ENCODE measurements at regions not wholly inside any gene's neighbourhood (a gene's known extent, or its start where the extent isn't known, plus 50 kb on each side); places are given as distances from the start of the nearest gene placed in this dataset.

- H3K27ac ChIP-seq (ENCODE audit: insufficient read length, low read depth, low read length) = no peak overlapping the region
- WGBS (ENCODE audit: extremely low coverage, insufficient read length, low lambda C conversion rate) = no CpG with 5 or more reads among the region's 2 CpGs
- no peaks in the 10 kb centered on the region for H4K20me1 ChIP-seq (ENCODE audit: control insufficient read depth, insufficient read depth, insufficient read length)
- no peaks in the 10 kb centered on the region for H3K79me1 ChIP-seq (ENCODE audit: insufficient read depth, low read depth, low read length, poor library complexity, severe bottlenecking)
- no peak overlapping the region for H3K9ac ChIP-seq (ENCODE audit: extremely low read depth, insufficient read length, low read length)
- no peak overlapping the region for H3K4ac ChIP-seq (ENCODE audit: low read depth, low read length)
- H3K18ac ChIP-seq (ENCODE audit: insufficient read length, low read depth, low read length) = no peak overlapping the region
- no peaks in the 10 kb centered on the region; the same call in 1 of the 2 replicates for H3K4me1 ChIP-seq (ENCODE audit: insufficient read depth, low read length)
- Mint-ChIP-seq H3K4me3 (no peak overlapping the region; a peak in 1 of 5 replicates), H3K27me3 (ENCODE audit: low read depth) (no peaks in the 10 kb centered on the region), H3K9me3 (no peaks in the 10 kb centered on the region; a peak in 1 of 5 replicates), H3K27ac (no peak overlapping the region), H3K4me1 (peaks cover 15 to 19% of the 10 kb centered on the region in 2 experiments), H3K36me3 (ENCODE audit: insufficient read depth in 1 of 3, low read depth in 3 of 3) (no peaks in the 10 kb centered on the region)
- H3K9me3 ChIP-seq (ENCODE audit: control insufficient read depth, low read depth, low read length) = no peaks in the 10 kb centered on the region
- no peaks in the 10 kb centered on the region for H3K27me3 ChIP-seq (ENCODE audit: insufficient read depth, low read length)
- H3K23ac ChIP-seq (ENCODE audit: insufficient read length, low read depth, low read length) = no peak overlapping the region
- no peak overlapping the region for H2BK20ac ChIP-seq (ENCODE audit: low read depth, low read length, poor library complexity, severe bottlenecking)
- no peak overlapping the region for H2AK5ac ChIP-seq (ENCODE audit: insufficient read length, low read length)
- no peak overlapping the region for H3K56ac ChIP-seq (ENCODE audit: insufficient read length, low read depth, low read length)
- no peak overlapping the region for H2BK120ac ChIP-seq (ENCODE audit: low read depth, low read length, poor library complexity, severe bottlenecking)
- H2BK15ac ChIP-seq (ENCODE audit: low read depth, low read length) = no peak overlapping the region
- no peak overlapping the region; the same call in 1 of the 2 replicates for H3K14ac ChIP-seq (ENCODE audit: insufficient read depth, low read length)
- H3K23me2 ChIP-seq (ENCODE audit: insufficient read length, low read depth, low read length, poor library complexity, severe bottlenecking) = no peaks in the 10 kb centered on the region
- no peak for DNase-seq
- H3K4me2 ChIP-seq (ENCODE audit: insufficient read depth, insufficient read length, low read length) = peak overlapping the region; percentile 33
- no peak overlapping the region for H3T11ph ChIP-seq (ENCODE audit: low read length)
- H4K91ac ChIP-seq (ENCODE audit: insufficient read length, low read depth, low read length) = no peak overlapping the region
- no peak overlapping the region for H4K5ac ChIP-seq (ENCODE audit: insufficient read length, low read depth, low read length)
- no peak overlapping the region for H4K8ac ChIP-seq (replicated peaks; ENCODE audit: insufficient read length, low read depth, low read length)
- H2AFZ ChIP-seq (ENCODE audit: low read length) = no peak overlapping the region
- TF ChIP-seq, protein P1, sequence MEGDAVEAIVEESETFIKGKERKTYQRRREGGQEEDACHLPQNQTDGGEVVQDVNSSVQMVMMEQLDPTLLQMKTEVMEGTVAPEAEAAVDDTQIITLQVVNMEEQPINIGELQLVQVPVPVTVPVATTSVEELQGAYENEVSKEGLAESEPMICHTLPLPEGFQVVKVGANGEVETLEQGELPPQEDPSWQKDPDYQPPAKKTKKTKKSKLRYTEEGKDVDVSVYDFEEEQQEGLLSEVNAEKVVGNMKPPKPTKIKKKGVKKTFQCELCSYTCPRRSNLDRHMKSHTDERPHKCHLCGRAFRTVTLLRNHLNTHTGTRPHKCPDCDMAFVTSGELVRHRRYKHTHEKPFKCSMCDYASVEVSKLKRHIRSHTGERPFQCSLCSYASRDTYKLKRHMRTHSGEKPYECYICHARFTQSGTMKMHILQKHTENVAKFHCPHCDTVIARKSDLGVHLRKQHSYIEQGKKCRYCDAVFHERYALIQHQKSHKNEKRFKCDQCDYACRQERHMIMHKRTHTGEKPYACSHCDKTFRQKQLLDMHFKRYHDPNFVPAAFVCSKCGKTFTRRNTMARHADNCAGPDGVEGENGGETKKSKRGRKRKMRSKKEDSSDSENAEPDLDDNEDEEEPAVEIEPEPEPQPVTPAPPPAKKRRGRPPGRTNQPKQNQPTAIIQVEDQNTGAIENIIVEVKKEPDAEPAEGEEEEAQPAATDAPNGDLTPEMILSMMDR (conservative IDR thresholded peaks at IDR 0.05) = no peak
- H2BK5ac ChIP-seq (ENCODE audit: insufficient read length, low read length) = no peak overlapping the region
- no peak overlapping the region for H2BK12ac ChIP-seq (ENCODE audit: insufficient read length, low read depth, low read length)
- H3K79me2 ChIP-seq (ENCODE audit: insufficient read depth, low read length) = no peaks in the 10 kb centered on the region
Measured at GRCh38 chr7:136637813-136638212, 230.6 kb upstream of the CHRM2 start.
